CD4-positive, alpha-beta T cell treated with Interferon alpha-2 for 1 hour (primary cell): ENCODE measurements at regions not wholly inside any gene's neighbourhood (a gene's known extent, or its start where the extent isn't known, plus 50 kb on each side); places are given as distances from the start of the nearest gene placed in this dataset.
"Not testable (repeated sequence)": the region's sequence is repeated elsewhere in the genome, so short reads cannot be mapped to it uniquely, and the experiment has no call there.

Experiments used
- DNase-seq, 2 donors: peaks; one replicate each; pipeline ENCODE4 v3.0.0-alpha.2; 2020 to 2022

DNA sequence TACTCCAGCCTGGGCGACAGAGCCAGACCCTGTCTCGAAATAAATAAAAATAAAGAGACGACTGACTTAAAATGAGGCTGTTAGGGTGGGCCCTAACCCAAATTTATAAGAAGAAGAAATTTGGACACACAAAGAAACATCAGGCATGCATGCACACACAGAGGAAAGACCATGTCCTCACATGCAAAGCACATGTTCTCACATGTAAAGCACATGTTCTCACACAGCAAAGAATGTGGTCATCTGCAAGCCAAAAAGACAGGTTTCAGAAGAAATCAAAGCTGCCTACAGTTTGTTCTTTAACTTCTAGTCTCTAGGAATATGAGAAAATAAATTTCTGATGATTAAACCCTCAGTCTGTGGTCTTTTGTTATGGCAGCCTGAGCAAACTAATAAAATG lies 132.3 kb upstream of the CRIM1 start:
- no peak for DNase-seq

DNA sequence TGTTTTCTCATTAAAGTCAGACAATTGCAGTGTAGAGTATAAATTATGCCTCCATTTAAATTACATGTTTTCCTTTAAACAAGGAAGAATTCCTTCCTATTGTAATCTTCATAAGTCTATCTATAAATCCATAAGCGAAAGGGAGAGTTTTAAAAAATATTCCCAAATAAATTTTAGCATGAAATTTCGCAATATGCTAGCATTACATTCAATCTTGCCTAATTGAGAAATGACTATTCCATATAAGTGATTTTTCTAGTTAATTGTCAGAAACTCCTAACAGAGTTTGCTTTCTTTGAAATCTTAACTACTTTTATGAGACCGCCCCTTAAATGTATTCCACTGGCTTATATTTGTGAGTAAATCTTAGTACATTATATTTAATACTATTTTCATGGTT lies 133.1 kb upstream of the CRIM1 start:
- DNase-seq = no peak

- DNase-seq = no peak
Observed at GRCh38 chr2:36214691-36215090, 140.9 kb upstream of the CRIM1 start.

DNA sequence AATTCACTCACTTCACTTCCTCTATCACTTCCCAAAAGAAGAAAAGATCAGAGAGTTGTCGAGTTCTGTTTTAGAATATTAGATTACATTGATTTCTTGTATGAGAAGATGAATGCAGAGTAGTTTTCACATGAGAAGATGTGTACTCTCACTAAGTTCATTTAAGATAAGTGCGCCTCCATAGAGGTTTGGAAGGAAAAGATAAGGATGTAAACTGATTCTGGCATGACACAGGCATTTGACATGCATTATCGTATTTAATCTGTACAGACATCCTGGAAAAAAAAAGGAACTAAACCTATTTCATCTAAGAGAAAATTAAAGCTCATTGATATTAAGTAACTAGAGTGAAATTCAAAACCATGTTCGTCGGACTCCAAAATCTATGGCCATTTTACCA lies 152.2 kb upstream of the CRIM1 start:
- no peak for DNase-seq

GRCh38 chr2:36197181-36197971 lies 158.2 kb upstream of the CRIM1 start:
- no peak for DNase-seq

GRCh38 chr2:36193680-36194079 lies 161.9 kb upstream of the CRIM1 start:
- DNase-seq = no peak

DNA sequence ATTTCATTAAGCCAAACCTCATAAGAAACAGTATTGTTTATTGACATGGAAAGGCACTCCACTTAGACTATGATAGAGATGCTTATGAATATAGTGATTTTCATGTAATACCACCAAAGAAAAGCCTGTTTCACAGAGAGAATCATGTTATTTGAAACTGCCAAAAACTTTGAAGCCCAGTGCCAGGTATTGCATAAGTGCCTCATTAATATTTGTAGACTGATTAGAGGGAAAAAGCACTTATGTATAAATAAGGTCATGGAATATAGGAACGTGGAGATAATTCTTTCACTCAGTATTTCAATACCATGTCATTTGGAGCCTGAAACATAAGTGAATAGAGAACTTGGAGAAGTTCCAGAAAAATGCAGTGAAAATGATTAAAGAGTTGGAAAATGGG lies 162.6 kb upstream of the CRIM1 start:
- no peak for DNase-seq

DNA sequence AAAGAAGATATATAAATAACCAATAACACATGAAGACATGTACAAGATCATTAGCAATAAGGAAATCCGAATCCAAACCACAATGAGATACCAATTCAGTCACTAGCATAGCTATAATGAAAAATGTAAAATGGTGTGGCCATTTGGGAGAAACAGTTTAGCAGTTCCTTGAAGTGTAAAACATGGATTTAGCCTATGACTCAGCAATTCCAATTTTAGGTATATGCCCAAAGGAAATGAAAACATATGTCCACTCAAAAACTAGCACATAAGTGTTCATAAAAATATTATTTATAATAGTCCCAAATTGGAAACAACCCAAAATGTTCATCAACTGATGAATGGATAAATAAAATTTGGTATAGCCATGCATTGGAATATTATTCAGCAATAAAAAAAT lies 165.5 kb upstream of the CRIM1 start:
- DNase-seq = no peak

DNA sequence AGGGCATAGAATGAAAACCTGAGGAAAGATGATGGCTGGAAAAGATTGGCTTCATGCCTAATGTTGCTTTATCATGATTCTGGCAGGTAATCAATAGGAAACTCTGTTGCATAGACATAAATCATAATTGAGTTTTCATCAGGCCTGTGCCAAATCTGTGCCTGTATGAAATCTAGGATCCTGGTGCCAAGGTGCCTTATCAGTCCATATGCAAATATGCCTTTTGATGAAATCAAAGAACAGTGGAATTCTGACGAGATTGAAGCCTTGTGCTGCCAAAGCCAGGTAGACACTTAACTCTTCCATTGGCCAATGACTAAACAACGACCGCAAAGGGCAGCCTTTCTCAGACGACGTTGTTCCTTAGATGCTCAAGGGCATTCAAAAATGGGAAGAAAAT lies 170.0 kb upstream of the CRIM1 start:
- DNase-seq = no peak

DNA sequence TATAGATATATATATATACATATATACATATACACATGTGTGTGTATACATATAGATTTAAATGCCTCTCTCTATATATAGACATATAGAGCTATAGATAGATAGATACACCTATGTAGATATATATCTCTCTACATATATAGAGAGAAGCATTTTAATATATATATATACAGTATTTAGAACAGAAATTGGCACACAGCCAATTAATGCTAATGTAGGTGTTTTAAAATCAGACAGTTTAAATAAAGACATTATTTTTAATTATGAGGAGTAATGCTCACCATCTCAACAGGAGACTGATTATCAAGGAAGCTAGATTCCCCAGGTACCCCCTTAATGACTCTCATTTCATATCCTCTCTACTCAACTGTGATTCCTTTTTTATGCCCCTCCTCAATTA lies 170.7 kb upstream of the CRIM1 start:
- DNase-seq = no peak

- not testable (repeated sequence) for DNase-seq
Observed at GRCh38 chr2:36180789-36181482, 174.6 kb upstream of the CRIM1 start.

DNA sequence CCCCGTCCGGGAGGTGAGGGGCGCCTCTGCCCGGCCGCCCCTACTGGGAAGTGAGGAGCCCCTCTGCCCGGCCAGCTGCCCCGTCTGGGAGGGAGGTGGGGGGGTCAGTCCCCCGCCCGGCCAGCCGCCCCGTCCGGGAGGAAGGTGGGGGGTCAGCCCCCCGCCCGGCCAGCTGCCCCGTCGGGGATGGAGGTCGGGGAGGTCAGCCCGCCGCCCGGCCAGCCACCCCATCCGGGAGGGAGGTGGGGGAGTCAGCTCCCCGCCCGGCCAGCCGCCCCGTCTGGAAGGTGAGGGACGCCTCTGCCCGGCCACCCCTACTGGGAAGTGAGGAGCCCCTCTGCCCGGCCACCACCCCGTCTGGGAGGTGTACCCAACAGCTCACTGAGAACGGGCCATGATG lies 175.3 kb upstream of the CRIM1 start:
- not testable (repeated sequence) for DNase-seq

DNA sequence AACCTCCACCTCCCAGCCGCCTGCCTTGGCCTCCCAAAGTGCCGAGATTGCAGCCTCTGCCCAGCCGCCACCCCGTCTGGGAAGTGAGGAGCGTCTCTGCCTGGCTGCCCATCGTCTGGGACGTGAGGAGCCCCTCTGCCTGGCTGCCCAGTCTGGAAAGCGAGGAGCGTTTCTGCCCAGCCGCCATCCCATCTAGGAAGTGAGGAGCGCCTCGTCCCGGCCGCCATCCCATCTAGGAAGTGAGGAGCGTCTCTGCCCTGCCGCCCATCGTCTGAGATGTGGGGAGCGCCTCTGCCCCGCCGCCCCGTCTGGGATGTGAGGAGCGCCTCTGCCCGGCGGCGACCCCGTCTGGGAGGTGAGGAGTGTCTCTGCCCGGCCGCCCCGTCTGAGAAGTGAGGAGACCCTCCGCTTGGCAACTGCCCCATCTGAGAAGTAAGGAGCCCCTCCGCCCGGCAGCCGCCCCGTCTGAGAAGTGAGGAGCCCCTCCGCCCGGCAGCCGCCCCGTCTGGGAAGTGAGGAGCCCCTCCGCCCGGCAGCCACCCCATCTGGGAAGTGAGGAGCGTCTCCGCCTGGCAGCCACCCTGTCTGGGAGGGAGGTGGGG lies 175.8 kb upstream of the CRIM1 start:
- DNase-seq = not testable (repeated sequence)

- no peak for DNase-seq
Observed at GRCh38 chr2:36178384-36178783, 177.2 kb upstream of the CRIM1 start.

GRCh38 chr2:36177282-36177681 lies 178.3 kb upstream of the CRIM1 start:
- DNase-seq = no peak

DNA sequence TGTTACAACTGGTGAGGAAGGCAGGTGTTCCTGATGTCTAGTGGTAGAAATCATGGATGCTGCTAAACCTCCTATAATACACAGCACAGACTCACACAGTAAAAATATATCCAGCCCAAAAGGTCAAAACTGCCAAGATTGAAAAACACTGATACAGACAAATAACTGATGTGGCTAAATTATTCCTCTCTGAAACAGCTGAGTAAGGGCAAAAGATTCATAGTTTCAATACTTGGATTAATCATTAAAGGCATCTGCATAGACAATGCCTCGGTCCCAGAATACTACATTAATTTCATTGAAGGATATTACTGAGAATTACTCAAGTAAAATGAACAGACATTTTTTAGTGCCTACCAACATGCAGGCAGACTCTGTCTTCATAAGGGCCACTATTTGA lies 180.7 kb upstream of the CRIM1 start:
- DNase-seq = no peak

- no peak for DNase-seq
Observed at GRCh38 chr2:36173760-36174404, 181.7 kb upstream of the CRIM1 start.

DNA sequence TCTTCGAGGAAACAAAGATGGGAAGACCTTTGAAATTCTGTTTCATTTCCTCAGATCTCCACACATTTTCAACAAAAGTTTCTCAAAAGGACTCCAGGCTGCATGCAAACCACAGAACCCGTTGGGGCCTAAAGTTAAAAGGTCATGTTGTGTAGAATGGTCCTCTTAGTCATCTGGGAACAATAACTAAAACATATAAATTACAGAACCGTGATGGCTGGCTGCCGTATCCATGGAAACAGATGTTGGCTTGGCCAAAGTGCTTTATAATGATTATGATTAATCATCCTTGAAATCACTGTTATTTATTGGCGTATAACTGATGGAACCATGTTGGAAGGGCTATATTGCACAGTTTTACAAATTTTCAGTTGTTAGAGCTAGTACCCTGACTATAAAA lies 182.8 kb upstream of the CRIM1 start:
- no peak for DNase-seq

DNA sequence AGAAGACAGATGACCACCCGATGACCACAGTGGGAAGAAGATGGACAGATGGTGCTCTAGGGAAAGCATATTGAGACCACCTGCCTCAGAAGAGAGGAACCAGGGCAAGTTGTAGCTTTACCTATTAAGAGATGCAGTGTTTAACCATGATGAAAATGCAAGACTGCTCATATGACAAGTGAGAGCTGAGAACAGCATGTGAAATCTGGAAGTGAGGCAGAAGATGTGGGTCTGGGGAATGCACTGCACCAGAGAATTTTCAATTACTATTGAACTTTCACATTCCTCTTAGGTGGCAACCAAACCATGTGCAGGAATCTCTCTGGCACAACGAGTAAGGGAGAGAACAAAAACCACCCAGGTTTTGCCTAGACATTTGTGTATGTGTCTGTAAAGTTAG lies 184.8 kb upstream of the CRIM1 start:
- DNase-seq = no peak

DNA sequence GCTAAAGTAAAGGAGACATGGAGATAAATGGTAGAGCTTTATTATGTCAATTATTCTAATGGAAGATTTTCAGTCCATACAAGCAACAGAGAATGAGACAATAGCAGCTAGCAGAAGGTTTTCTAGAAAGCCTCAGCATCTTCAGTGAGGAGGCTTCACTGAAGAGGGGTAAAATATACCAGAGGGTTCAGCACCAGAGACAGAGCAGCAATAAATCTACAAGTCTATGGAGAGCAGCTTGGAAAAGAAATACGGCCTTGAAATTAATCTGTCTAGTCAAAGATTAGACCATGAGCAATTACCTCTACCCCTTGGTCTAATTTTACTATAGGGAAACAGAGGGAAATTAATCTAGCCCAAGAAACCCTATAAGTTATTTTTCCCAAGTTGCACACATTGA lies 185.7 kb upstream of the CRIM1 start:
- DNase-seq = no peak

DNA sequence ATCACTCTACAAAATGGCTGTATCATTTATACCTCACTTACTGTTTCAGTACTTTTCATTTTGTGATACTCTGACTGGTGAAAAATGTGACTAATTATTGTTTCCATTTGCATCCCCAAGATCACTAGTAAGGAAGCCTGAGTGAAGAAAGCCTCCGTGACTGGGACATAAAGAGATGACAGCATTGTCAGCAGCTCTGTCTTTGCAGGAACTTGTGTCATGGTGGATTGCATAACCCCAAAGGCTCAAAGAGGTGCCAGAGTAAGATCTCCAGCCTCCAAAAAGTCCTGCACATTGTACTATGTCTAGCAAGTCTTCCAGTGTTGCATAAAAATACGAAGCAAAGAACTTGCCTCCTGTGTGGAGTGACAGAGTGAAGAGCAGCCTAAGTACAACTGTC lies 187.5 kb upstream of the CRIM1 start:
- DNase-seq = no peak

GRCh38 chr2:36165132-36165531 lies 190.4 kb upstream of the CRIM1 start:
- no peak for DNase-seq

DNA sequence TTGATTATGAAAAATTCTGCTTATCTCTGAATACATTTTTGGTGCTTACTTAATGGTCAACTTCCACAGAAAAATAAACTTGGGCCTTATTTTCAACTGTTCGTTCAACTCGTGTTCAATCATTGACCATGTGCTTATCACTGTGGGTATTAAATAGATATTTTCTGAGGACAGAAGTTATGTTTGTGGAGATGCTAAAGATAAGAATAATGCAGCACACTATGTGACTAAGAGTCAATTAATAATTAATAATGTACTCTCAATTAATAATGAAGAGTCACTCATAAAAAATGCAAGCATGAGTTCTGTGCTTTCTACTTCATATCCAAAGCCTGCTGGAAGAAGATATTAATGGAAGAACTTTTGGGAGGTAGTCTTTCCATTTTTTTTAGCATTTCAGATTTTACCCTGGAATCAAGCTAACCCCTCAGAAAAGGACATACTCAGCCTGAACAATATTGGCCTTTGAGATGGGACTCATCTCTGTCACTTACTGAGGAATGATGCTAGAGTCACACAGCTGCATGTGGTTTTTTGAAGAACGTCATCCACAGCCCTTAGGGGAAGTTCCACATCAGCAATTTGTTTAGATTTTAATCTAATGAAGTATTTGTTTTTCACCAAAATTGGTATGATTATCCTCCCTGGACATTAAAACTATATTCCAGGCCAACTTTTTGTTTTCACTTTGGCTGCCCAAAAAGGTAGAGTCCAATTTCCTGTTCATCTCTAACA lies 191.9 kb upstream of the CRIM1 start:
- no peak for DNase-seq
